Stimulated activated CD8-positive, alpha-beta memory T cell treated with anti-CD3 and anti-CD28 coated beads, Interleukin-2, amount 100 ng/mL, for 1 hour (primary cell): ENCODE measurements at regions not wholly inside any gene's neighbourhood (a gene's known extent, or its start where the extent isn't known, plus 50 kb on each side); places are given as distances from the start of the nearest gene placed in this dataset.

Experiments
- DNase-seq, 2 donors: peaks; one replicate each; pipeline ENCODE4 v3.0.0-alpha.2; 2020; ENCODE audit warnings: low read depth in 2 of 2

GRCh38 chr15:31752065-31752762 lies 278.1 kb upstream of the CHRNA7 start:
- no peak for DNase-seq

GRCh38 chr15:31752905-31753304 lies 277.4 kb upstream of the CHRNA7 start:
- DNase-seq, result no peak

GRCh38 chr15:31758126-31758525 lies 272.2 kb upstream of the CHRNA7 start:
- no peak for DNase-seq

GRCh38 chr15:31768055-31768454 lies 262.3 kb upstream of the CHRNA7 start:
- no peak for DNase-seq

GRCh38 chr15:31774045-31774444 lies 256.3 kb upstream of the CHRNA7 start:
- no peak for DNase-seq

- no peak for DNase-seq
These were observed 254.3 kb upstream of the CHRNA7 start for GRCh38 chr15:31776039-31776438.

DNA sequence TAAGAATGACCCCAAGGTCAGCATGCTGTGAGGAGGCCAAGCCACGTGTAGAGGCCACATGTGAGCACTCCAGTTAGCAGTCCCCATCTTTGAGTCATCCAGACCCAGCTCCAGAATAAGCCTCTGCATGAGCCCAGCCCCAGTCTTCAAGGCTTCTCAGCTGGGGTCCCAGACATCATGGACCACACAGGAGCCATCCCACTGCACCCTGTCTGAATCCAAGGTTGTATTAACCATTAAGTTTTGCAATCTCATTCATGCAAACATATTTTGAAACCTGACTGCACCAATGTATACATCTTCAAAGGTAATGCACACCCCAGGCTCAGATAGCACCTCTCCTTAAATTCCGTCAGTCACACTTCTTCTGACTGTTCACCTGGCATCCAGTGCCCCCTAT lies 249.1 kb upstream of the CHRNA7 start:
- no peak for DNase-seq

- no peak for DNase-seq
These were observed 248.1 kb upstream of the CHRNA7 start for GRCh38 chr15:31782016-31782783.

- DNase-seq, result no peak
These were observed 247.4 kb upstream of the CHRNA7 start for GRCh38 chr15:31782951-31783350.

DNA sequence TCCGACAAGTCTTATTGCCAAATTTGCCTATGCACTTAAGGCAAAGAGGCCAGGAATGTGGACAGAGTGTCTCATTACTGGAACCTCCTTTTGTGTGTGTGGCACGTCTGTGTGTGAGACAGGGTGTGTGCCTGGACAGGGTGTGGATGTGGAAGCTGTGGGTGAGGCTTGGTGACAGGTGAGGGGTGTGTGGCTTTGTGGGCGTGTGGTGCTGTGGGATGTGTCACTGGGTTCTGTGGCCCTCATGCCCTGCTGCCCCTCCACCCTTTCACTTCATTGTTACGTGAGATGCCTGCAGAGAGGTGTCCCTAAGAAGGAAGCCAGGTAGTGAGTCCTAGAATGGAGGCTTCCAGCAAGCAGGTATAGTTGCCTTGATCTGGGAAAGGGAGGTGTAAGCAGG lies 244.0 kb upstream of the CHRNA7 start:
- DNase-seq, result no peak

GRCh38 chr15:31788104-31788503 lies 242.2 kb upstream of the CHRNA7 start:
- DNase-seq, result no peak

- DNase-seq, result no peak
These were observed 237.6 kb upstream of the CHRNA7 start for GRCh38 chr15:31792611-31793199.

DNA sequence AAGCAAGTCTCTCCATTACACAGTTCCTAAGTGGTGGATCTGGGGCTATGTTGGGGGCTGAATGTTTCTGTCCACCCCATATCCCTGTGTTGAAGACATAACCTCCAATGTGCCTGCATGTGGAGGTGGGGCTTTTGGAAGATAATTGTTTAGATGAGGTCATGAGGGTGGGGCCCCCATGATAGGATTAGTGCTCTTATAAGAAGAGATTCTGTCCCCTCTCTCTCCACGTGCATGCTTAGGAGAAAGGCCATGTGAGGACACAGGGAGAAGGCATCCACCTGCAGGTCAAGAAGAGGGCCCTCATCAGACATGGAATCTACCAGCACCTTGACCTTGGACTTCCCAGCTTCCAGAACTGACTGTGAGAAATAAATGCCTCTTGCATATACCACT lies 231.0 kb upstream of the CHRNA7 start:
- no peak for DNase-seq

- DNase-seq, result no peak
These were observed 230.5 kb upstream of the CHRNA7 start for GRCh38 chr15:31799715-31800321.

- DNase-seq, result no peak
These were observed 229.2 kb upstream of the CHRNA7 start for GRCh38 chr15:31801152-31801551.

GRCh38 chr15:31802761-31803160 lies 227.6 kb upstream of the CHRNA7 start:
- DNase-seq, result no peak

DNA sequence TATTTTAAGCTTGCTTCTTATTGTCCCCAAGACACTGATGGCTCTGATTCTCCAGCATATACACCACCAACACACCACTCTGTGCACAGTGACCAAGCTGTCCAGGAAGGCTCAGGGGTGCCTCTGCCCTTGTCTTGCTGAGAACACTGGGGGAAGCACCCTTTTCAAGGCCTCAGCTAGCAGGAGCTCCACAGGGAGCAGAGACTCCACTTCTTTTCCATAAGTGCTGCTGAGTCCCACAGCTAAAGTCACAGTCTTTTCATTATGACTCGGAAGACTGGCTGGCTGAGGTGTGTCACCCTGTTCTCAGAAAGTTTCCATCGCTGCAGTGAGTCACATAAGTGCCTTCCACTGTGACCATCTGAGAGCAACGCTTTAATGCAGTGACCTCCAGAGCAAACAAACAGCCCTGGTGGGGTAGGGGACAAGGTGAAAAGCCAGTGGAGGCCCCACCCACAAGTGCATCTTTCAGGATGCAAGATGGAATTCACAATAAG lies 226.9 kb upstream of the CHRNA7 start:
- DNase-seq, result no peak

DNA sequence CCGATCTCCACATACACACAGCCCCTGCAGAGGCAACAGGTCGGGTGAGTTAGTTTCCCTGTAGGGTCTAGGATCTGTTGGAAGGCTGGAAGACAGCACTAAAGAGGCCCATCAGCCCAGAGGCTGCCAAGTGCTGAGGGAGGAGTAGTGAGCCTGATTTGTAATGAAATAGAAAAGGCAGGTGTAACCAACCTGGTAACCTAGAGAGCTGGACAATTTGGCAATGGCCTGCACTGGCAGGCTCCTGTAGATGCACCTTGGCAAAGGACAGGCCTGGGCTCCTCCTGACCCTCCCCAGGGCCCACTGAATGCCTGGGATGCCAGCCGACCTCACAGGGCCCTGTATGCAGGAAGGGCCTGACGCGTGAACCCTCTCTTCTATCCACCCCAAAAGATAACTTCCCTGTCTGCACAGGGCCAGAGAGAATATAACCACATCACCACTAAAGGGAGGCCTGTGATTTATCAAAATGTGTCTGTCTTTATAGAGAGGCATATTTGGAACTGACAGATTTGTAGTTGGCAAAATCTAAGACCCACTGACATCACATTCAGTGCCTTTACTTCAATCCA lies 225.1 kb upstream of the CHRNA7 start:
- no peak for DNase-seq

DNA sequence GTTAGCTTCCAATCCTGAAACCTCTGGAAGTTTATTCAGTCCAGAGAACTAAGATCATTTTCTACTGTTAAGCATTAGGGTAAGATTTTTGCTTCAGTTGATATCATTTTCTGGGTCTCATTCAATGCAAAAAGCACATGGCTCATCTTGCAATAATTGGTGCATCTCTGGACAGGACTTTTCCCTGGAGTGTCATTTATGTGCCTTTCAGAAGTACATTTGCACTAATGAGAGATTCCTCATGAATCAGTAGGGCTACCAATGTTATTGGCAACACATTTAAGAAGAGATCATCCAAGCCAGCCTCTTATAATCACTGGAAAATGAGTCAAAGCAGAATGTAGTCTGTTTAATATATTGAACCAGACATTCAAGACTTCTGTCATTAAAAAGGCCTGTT lies 224.2 kb upstream of the CHRNA7 start:
- DNase-seq, result no peak

GRCh38 chr15:31811641-31812040 lies 218.7 kb upstream of the CHRNA7 start:
- no peak for DNase-seq

- DNase-seq, result no peak
These were observed 216.2 kb upstream of the CHRNA7 start for GRCh38 chr15:31814082-31814481.
